Naive thymus-derived CD4-positive, alpha-beta T cell (primary cell): ENCODE measurements at regions not wholly inside any gene's neighbourhood (a gene's known extent, or its start where the extent isn't known, plus 50 kb on each side); places are given as distances from the start of the nearest gene placed in this dataset.
A peak's percentile ranks its signal among the peaks of the same experiment; 100 is the strongest.

Source experiments
- ATAC-seq: fragments of 150-1000 bp; cut with Tn5 transposase; 2 replicates; pipeline ENCODE4 v1.10.0; 2021; ENCODE audit warnings: mild to moderate bottlenecking, moderate library complexity
- CTCF ChIA-PET: fragments of 350-600 bp; sonication (Branson Sonifier 250); formaldehyde crosslinking; loops from one replicate; lab custom pipeline; 2021; ENCODE audit warnings: antibody characterized with exemption; lab: Charles Lee
- POLR2A ChIA-PET: fragments of 350-600 bp; sonication (Branson Sonifier 250); formaldehyde crosslinking; loops from one replicate; lab custom pipeline; 2021; ENCODE audit warnings: antibody characterized with exemption, inconsistent platforms; lab: Charles Lee
- DNase-seq, 9 donors: peaks; one replicate each; pipeline versions ENCODE4 v3.0.0 to v3.0.0-alpha.2; 2020 to 2022; ENCODE audit warnings: mixed read lengths in 1 of 9
- H3K27ac ChIP-seq: one replicate; pipeline ENCODE4 v1.7.0; 2013; ENCODE audit warnings: mild to moderate bottlenecking, low read depth, low read length, moderate library complexity
- H3K27me3 ChIP-seq, 2 donors: one replicate each; pipeline ENCODE4 v1.7.0; 2013; ENCODE audit warnings: low read length in 2 of 2, mild to moderate bottlenecking in 2 of 2, moderate library complexity in 2 of 2; ENCODE audit not compliant: control insufficient read depth in 2 of 2, insufficient read depth in 2 of 2
- H3K36me3 ChIP-seq, 3 experiments: 1 replicate in 2 of 3; 2 replicates in 1 of 3; pipeline ENCODE4 v1.7.0; 2013; ENCODE audit warnings: low read length in 3 of 3, mild to moderate bottlenecking in 3 of 3, moderate library complexity in 1 of 3; ENCODE audit not compliant: insufficient read depth in 3 of 3, control insufficient read depth in 2 of 3
- H3K4me1 ChIP-seq, 2 donors: one replicate each; pipeline ENCODE4 v1.7.0; 2013; ENCODE audit warnings: low read length in 2 of 2, mild to moderate bottlenecking in 2 of 2, moderate library complexity in 1 of 2; ENCODE audit not compliant: control insufficient read depth in 2 of 2, insufficient read depth in 2 of 2
- H3K4me3 ChIP-seq: 2 replicates; pipeline ENCODE4 v1.7.0; 2013; ENCODE audit warnings: mild to moderate bottlenecking, low read length
- H3K9me3 ChIP-seq, 3 experiments: 1 replicate in 2 of 3; 2 replicates in 1 of 3; pipeline ENCODE4 v1.7.0; 2013; ENCODE audit warnings: low read length in 3 of 3; ENCODE audit not compliant: control insufficient read depth in 2 of 3
- H3K27ac Mint-ChIP-seq, 9 donors: one replicate each; pipeline ENCODE4 v1.8.0; 2020 to 2022; ENCODE audit warnings: mixed read lengths in 9 of 9, mild to moderate bottlenecking in 8 of 9, moderate library complexity in 5 of 9, inconsistent platforms in 2 of 9
- H3K27me3 Mint-ChIP-seq, 5 donors: one replicate each; pipeline ENCODE4 v1.8.0; 2021 to 2022; ENCODE audit warnings: mixed read lengths in 5 of 5, mild to moderate bottlenecking in 1 of 5
- H3K36me3 Mint-ChIP-seq, 5 donors: one replicate each; pipeline ENCODE4 v1.8.0; 2020 to 2022; ENCODE audit warnings: mixed read lengths in 5 of 5, mild to moderate bottlenecking in 3 of 5, inconsistent platforms in 1 of 5
- H3K4me1 Mint-ChIP-seq, 7 donors: one replicate each; pipeline ENCODE4 v1.8.0; 2020 to 2022; ENCODE audit warnings: mixed read lengths in 7 of 7, mild to moderate bottlenecking in 3 of 7, inconsistent platforms in 1 of 7
- H3K4me3 Mint-ChIP-seq, 10 donors: one replicate each; pipeline ENCODE4 v1.8.0; 2020 to 2022; ENCODE audit warnings: mild to moderate bottlenecking in 10 of 10, mixed read lengths in 10 of 10, moderate library complexity in 6 of 10, inconsistent platforms in 2 of 10
- H3K9me3 Mint-ChIP-seq, 11 donors: one replicate each; pipeline ENCODE4 v1.8.0; 2020 to 2022; ENCODE audit warnings: mixed read lengths in 11 of 11, mild to moderate bottlenecking in 4 of 11, inconsistent platforms in 1 of 11, moderate library complexity in 1 of 11
- intact Hi-C, 2 donors: fragments of 100-400 bp; cut with micrococcal nuclease; formaldehyde crosslinking; loops; one replicate each; pipeline ENCODE4 v1.15.1; 2023

DNA sequence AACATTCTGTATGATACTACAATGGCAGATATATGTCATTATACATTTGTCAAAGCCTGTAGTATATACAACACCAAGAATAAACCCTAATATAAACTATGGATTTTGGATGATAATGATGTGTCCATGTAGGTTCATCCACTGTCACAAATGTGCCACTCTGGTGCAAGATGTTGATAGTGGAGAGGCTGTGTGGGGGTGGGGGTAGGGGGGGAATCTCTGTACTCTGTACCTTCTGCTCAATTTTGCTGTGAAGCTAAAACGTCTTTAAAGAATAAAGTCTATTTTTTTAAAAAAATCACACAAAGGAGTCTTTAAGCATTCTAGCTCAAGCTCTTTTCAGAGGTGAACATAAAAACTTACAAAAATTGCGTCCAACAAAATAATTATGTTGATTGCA lies 88.2 kb upstream of the ABI3BP start:
- POLR2A ChIA-PET = no interaction called here
- intact Hi-C loops = no loop called here

GRCh38 chr3:101077361-101078011 lies 84.3 kb upstream of the ABI3BP start:
- H3K27me3 Mint-ChIP-seq = peaks cover 0 to 23% (median 3%) of the 10 kb centered on the region in 5 donors
- intact Hi-C loops = no loop called here
- no peaks in the 10 kb centered on the region for H3K36me3 Mint-ChIP-seq
- Histone ChIP-seq H3K36me3 (no peaks in the 10 kb centered on the region), H3K9me3 (no peaks in the 10 kb centered on the region), H3K4me3 (no peak overlapping the region), H3K27ac (no peak overlapping the region), H3K27me3 (no peaks in the 10 kb centered on the region), H3K4me1 (no peaks in the 10 kb centered on the region)
- H3K4me1 Mint-ChIP-seq = no peaks in the 10 kb centered on the region
- ChIA-PET POLR2A (no interaction called here), CTCF (no interaction called here)
- ATAC-seq = no peak
- H3K27ac Mint-ChIP-seq = no peak overlapping the region
- DNase-seq = no peak
- H3K9me3 Mint-ChIP-seq = peaks cover 0 to 6% (median 0%) of the 10 kb centered on the region in 11 donors
- H3K4me3 Mint-ChIP-seq = no peak overlapping the region

More for the DNA sequence above, 88.2 kb upstream of the ABI3BP start:
- Mint-ChIP-seq H3K27me3 (peaks cover 0 to 16% (median 3%) of the 10 kb centered on the region in 5 donors), H3K27ac (no peak overlapping the region), H3K4me3 (no peak overlapping the region), H3K9me3 (peaks cover 0 to 2% (median 0%) of the 10 kb centered on the region in 11 donors), H3K36me3 (no peaks in the 10 kb centered on the region), H3K4me1 (no peaks in the 10 kb centered on the region)
- DNase-seq (no peak), ATAC-seq (no peak)
- no peaks in the 10 kb centered on the region for H3K27me3 ChIP-seq
- no peaks in the 10 kb centered on the region for H3K36me3 ChIP-seq
- no peaks in the 10 kb centered on the region for H3K9me3 ChIP-seq
- CTCF ChIA-PET = no interaction called here
- no peak overlapping the region for H3K27ac ChIP-seq
- no peaks in the 10 kb centered on the region for H3K4me1 ChIP-seq
- no peak overlapping the region for H3K4me3 ChIP-seq

DNA sequence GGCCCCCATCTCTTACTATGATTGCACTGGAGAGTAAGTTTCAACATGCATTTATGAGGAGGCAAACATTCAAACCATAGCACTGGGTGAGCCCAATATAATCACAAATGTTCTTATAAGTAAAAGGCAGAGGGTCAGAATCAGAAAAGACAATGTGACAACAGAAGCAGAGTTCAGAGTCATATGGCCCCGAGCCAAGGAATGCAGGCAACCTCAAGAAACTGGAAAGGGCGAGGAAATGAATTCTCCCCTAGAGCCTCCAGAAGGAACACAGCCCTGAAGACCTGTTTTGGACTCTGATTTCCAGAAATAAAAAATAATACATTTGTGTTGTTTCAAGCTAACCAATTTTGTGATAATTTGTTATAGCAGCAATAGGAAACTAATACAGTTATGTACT lies 81.3 kb upstream of the ABI3BP start:
- CTCF ChIA-PET = no interaction called here
- no peak for DNase-seq
- no peaks in the 10 kb centered on the region for H3K27me3 ChIP-seq
- no peaks in the 10 kb centered on the region for H3K36me3 ChIP-seq
- no peaks in the 10 kb centered on the region for H3K9me3 ChIP-seq
- intact Hi-C loops = loop anchor here in 1 of 2 donors (5.0 kb wide), 1 partner anchor 488 kb away; the partner anchor contains the start of gene TRMT10C
- Mint-ChIP-seq H3K4me1 (peaks cover 0 to 4% (median 0%) of the 10 kb centered on the region in 7 donors), H3K4me3 (no peak overlapping the region), H3K27me3 (peaks cover 0 to 17% (median 7%) of the 10 kb centered on the region in 5 donors), H3K9me3 (peaks cover 0 to 6% (median 0%) of the 10 kb centered on the region in 11 donors), H3K27ac (no peak overlapping the region), H3K36me3 (no peaks in the 10 kb centered on the region)
- ATAC-seq = no peak
- POLR2A ChIA-PET = no interaction called here
- H3K4me3 ChIP-seq = no peak overlapping the region
- peaks cover 0 to 4% of the 10 kb centered on the region in 2 donors for H3K4me1 ChIP-seq
- H3K27ac ChIP-seq = no peak overlapping the region

GRCh38 chr3:101072300-101072699 lies 79.1 kb upstream of the ABI3BP start:
- no peaks in the 10 kb centered on the region for H3K9me3 ChIP-seq
- peaks cover 0 to 4% of the 10 kb centered on the region in 2 donors for H3K4me1 ChIP-seq
- intact Hi-C loops = loop anchor here in 1 of 2 donors (5.0 kb wide), 1 partner anchor 490 kb away; the partner anchor contains the start of gene TRMT10C
- H3K4me1 Mint-ChIP-seq = peaks cover 0 to 4% (median 0%) of the 10 kb centered on the region in 7 donors
- ChIA-PET CTCF (no interaction called here), POLR2A (no interaction called here)
- H3K36me3 Mint-ChIP-seq = no peaks in the 10 kb centered on the region
- DNase-seq (no peak), ATAC-seq (no peak)
- peaks cover 0 to 5% (median 0%) of the 10 kb centered on the region in 11 donors for H3K9me3 Mint-ChIP-seq
- peaks cover 0 to 12% (median 7%) of the 10 kb centered on the region in 5 donors for H3K27me3 Mint-ChIP-seq
- no peak overlapping the region for H3K27ac ChIP-seq
- no peak overlapping the region for H3K27ac Mint-ChIP-seq
- no peaks in the 10 kb centered on the region for H3K36me3 ChIP-seq
- H3K27me3 ChIP-seq = no peaks in the 10 kb centered on the region
- no peak overlapping the region for H3K4me3 ChIP-seq
- H3K4me3 Mint-ChIP-seq = no peak overlapping the region

DNA sequence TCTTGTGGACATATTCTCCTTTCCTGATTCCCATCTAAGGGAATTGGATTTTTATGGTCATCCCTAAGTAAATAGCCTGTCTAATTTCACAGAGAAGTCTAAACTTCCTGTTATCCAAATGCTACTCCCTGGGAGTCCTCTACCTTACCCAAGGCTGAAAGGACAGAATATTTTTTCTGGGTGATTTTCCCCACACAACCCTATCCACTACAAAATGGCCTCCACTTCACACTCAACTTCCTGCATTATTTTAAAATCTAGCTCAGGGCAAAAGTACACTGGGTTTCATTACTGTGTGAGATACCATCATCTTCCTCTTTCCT lies 77.5 kb upstream of the ABI3BP start:
- CTCF ChIA-PET = interaction anchor here (1.1 to 1.4 kb wide), 2 partner anchors 311 to 566 kb away, joined by 3 to 5 read pairs; no protein-coding TSS in a partner anchor
- no peak for ATAC-seq
- intact Hi-C loops = loop anchor here (1.0 to 5.0 kb wide), 6 partner anchors 311 to 566 kb away; partner anchors contain the start of gene TRMT10C (in 1 of the 2)
- Mint-ChIP-seq H3K4me1 (peaks cover 0 to 4% (median 0%) of the 10 kb centered on the region in 7 donors), H3K4me3 (no peak overlapping the region), H3K9me3 (peaks cover 0 to 5% (median 0%) of the 10 kb centered on the region in 11 donors), H3K27ac (no peak overlapping the region), H3K36me3 (no peaks in the 10 kb centered on the region), H3K27me3 (peaks cover 10 to 23% (median 17%) of the 10 kb centered on the region in 5 donors)
- no peaks in the 10 kb centered on the region for H3K36me3 ChIP-seq
- H3K4me1 ChIP-seq = peaks cover 0 to 4% of the 10 kb centered on the region in 2 donors
- H3K4me3 ChIP-seq = no peak overlapping the region
- H3K27ac ChIP-seq = no peak overlapping the region
- no peak for DNase-seq
- H3K9me3 ChIP-seq = no peaks in the 10 kb centered on the region
- POLR2A ChIA-PET = interaction anchor here (0.8 kb wide), 1 partner anchor 667 kb away, joined by 3 read pairs; no protein-coding TSS in a partner anchor
- no peaks in the 10 kb centered on the region for H3K27me3 ChIP-seq

DNA sequence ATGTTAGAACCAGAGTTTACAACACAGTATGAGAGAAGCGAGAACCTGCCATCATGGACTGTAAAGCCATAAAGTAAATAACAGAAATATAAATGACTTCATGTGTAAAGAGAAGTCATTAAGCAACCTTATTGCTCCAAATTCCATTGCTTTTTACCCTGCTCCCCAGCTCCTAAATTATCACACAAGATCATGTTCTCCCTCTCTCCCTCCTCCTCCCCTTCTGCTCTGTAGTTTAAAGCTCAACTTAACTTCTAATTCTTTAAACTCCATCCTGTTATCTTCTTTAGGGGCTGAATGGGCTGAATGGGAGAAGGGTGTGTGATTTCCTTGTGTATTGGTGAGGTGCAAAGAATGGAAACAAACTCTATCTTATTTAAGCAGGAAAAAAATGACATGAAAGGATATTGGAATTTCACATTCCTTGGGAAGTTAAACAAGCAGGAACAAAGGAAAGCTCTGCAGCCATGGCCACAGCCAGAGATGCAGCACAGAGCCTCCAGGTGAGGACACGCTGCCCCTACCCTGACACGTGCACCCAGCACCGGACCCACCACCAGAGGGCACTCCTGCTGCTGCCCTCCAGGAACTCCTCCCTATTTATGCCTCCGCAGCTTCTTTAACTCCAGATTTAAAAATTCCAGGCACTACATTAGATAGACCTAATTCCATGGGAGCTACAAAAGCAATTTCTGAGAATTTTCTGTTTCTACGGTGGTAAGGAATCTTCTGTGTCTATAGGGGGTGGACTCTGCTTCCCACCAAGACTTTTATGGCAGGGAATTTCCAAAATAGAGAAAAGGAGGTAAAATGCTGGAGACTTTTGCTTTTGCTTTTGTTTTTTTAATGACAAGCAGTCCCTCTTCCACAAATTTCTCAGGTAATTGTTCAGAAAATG lies 76.9 kb upstream of the ABI3BP start:
- Histone ChIP-seq H3K36me3 (no peaks in the 10 kb centered on the region), H3K27me3 (no peaks in the 10 kb centered on the region), H3K27ac (no peak overlapping the region), H3K4me1 (peaks cover 0 to 4% of the 10 kb centered on the region in 2 donors), H3K4me3 (no peak overlapping the region), H3K9me3 (no peaks in the 10 kb centered on the region)
- intact Hi-C loops = loop anchor here (1.0 to 5.0 kb wide), 6 partner anchors 311 to 566 kb away; partner anchors contain the start of gene TRMT10C (in 1 of the 2)
- DNase-seq (peak; percentile 17 to 60 (median 30)), ATAC-seq (peak; percentile 66)
- no peak overlapping the region for H3K4me3 Mint-ChIP-seq
- H3K9me3 Mint-ChIP-seq = peaks cover 0 to 5% (median 0%) of the 10 kb centered on the region in 11 donors
- ChIA-PET CTCF (interaction anchor here (0.6 to 1.4 kb wide), 3 partner anchors 312 to 621 kb away, joined by 3 to 5 read pairs (median 3); no protein-coding TSS in a partner anchor), POLR2A (interaction anchor here (0.8 kb wide), 1 partner anchor 667 kb away, joined by 3 read pairs; no protein-coding TSS in a partner anchor)
- no peaks in the 10 kb centered on the region for H3K36me3 Mint-ChIP-seq
- peak overlapping the region in 1 of 9 donors; percentile 39 for H3K27ac Mint-ChIP-seq
- H3K4me1 Mint-ChIP-seq = peaks cover 0 to 4% (median 0%) of the 10 kb centered on the region in 7 donors
- H3K27me3 Mint-ChIP-seq = peaks cover 13 to 25% (median 20%) of the 10 kb centered on the region in 5 donors
